GM18499 (cell line): ENCODE measurements at regions not wholly inside any gene's neighbourhood (a gene's known extent, or its start where the extent isn't known, plus 50 kb on each side); places are given as distances from the start of the nearest gene placed in this dataset.

ENCODE experiments used
- ATAC-seq: cut with Tn5 transposase; IDR thresholded peaks from one replicate; pipeline ENCODE4 v1.9.1; 2021; ENCODE audit warnings: moderate number of reproducible peaks; ENCODE audit not compliant: insufficient read depth, unreplicated experiment

DNA sequence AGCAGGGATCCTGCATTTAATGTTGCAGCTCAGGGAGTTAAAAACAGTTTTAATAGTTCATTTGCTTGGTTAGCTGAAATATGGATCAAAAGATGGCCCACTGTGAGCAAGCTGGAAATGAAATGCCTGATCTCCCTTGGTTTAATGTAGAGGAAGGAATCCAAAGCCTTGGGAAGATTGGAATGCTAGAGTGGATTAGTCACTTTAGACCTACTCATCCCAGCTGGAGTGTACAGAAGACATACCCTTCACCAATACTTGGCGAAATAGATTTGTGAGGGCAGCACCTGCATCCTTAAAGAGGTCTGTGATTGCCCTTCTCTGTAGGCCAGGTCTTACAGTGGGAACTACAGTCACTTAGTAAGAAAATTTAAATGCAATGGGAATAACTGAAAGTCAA lies 58.0 kb upstream of the KRAS start:
- ATAC-seq = no peak

DNA sequence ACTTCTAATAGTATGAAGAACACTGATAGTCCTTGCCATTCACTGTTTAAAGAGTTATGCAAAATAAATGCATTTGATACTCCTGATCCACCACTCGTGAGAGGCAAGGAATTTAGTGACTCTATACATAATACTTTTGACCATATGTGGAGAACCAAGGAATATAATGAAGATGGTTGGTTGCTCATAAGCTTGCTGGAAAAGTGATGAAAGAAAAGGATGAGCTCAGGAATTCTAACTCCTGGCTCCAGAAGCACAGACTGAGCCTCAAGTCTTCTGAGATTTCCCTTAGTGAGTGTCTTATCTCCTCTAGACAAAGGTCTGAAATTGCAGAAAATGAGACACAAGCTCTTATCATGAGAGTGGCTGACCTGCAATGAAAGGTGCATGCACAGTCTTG lies 57.1 kb upstream of the KRAS start:
- no peak for ATAC-seq

DNA sequence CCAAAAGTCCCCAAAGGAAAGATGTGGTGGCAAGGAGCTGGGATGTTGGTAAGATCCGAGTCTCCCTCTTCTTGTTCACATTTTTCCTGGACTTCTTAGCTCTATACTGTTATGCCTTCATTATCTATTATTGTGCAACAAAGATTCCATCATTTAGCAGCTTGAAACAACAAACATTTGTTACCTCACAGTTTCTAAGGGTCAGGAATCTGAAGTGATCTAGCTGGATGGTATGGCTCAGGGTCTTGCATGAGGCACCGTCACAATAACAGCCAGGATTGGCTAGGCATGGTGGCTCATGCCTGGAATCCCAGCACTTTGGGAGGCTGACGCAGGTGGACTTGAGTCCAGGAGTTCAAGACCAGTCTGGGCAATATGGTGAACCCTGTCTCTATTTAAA lies 51.1 kb upstream of the KRAS start:
- ATAC-seq = no peak
